A549 (cell line): ENCODE measurements at regions not wholly inside any gene's neighbourhood (a gene's known extent, or its start where the extent isn't known, plus 50 kb on each side); places are given as distances from the start of the nearest gene placed in this dataset.

ENCODE experiments used
- BHLHE40 ChIP-seq: IDR thresholded peaks from 2 replicates; pipeline ENCODE4 v1.6.1; 2012; ENCODE audit warnings: low read depth, low read length, inconsistent platforms
- EP300 ChIP-seq, 2 experiments: fragments of >200 bp; sonication (Bioruptor Twin); formaldehyde crosslinking; IDR thresholded peaks; 2 replicates in 1 of 2; 3 replicates in 1 of 2; pipeline ENCODE4 v1.6.1; 2016 to 2017
- KDM1A ChIP-seq: fragments of 200-600 bp; sonication (generic); IDR thresholded peaks from 2 replicates; pipeline ENCODE4 v1.6.1; 2016; ENCODE audit warnings: low read depth, mild to moderate bottlenecking
- MAX ChIP-seq: IDR thresholded peaks from 2 replicates; pipeline ENCODE4 v1.6.1; 2012
- PBX3 ChIP-seq: IDR thresholded peaks from 2 replicates; pipeline ENCODE4 v1.6.1; 2012
- POLR2A ChIP-seq: IDR thresholded peaks from 2 replicates; pipeline ENCODE4 v1.6.1; 2012; ENCODE audit warnings: mild to moderate bottlenecking, low read length
- POLR2AphosphoS2 ChIP-seq: conservative IDR thresholded peaks from 2 replicates; pipeline ENCODE4 v1.6.1; 2012; ENCODE audit warnings: low read length, improper control_type of control experiment, inconsistent platforms
- RFX5 ChIP-seq: fragments of 450-650 bp; IDR thresholded peaks from 2 replicates; pipeline ENCODE4 v1.7.1; 2014; ENCODE audit warnings: antibody characterized with exemption, mild to moderate bottlenecking, moderate library complexity
- RNF2 ChIP-seq: fragments of 200-600 bp; sonication (generic); IDR thresholded peaks from 2 replicates; pipeline ENCODE4 v1.6.1; 2016; ENCODE audit warnings: low read depth, mild to moderate bottlenecking, antibody characterized with exemption, moderate library complexity, borderline replicate concordance
- TF ChIP-seq, protein P1 (sequence below): fragments of >200 bp; sonication (Bioruptor Twin); formaldehyde crosslinking; IDR thresholded peaks from 3 replicates; pipeline ENCODE4 v1.5.1; 2016
- TF ChIP-seq, protein P2 (sequence below): fragments of 200-600 bp; sonication (generic); IDR thresholded peaks from 2 replicates; pipeline ENCODE4 v1.6.1; 2016; ENCODE audit warnings: antibody characterized with exemption, mild to moderate bottlenecking, moderate library complexity

DNA sequence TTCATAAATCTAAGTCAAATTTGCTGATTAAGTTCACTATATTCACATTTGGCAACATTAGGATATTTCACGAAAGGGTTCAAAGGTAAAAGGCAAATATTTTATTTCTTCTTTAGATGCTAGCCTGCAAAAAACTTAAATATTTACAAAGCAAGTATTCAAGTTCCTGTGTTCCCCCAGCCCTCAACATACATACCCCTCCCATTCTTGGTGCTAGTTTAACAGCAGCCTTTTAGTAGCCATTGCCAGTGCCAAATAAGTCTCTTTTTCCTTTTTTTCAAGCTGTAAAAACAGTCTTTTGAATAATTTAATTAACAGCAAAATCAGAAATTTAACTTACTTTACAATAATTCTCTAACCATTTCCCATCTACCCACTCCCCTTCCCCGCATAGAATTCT is 288.5 kb upstream of the TMEM161B start:
- TF ChIP-seq BHLHE40 (no peak), POLR2A (no peak), MAX (no peak), POLR2AphosphoS2 (no peak), KDM1A (no peak), EP300 (IDR thresholded peaks at IDR 0.05) (no peak), RFX5 (no peak), PBX3 (no peak), RNF2 (no peak)
- TF ChIP-seq, protein P1, sequence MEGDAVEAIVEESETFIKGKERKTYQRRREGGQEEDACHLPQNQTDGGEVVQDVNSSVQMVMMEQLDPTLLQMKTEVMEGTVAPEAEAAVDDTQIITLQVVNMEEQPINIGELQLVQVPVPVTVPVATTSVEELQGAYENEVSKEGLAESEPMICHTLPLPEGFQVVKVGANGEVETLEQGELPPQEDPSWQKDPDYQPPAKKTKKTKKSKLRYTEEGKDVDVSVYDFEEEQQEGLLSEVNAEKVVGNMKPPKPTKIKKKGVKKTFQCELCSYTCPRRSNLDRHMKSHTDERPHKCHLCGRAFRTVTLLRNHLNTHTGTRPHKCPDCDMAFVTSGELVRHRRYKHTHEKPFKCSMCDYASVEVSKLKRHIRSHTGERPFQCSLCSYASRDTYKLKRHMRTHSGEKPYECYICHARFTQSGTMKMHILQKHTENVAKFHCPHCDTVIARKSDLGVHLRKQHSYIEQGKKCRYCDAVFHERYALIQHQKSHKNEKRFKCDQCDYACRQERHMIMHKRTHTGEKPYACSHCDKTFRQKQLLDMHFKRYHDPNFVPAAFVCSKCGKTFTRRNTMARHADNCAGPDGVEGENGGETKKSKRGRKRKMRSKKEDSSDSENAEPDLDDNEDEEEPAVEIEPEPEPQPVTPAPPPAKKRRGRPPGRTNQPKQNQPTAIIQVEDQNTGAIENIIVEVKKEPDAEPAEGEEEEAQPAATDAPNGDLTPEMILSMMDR: no peak
- TF ChIP-seq, protein P2, sequence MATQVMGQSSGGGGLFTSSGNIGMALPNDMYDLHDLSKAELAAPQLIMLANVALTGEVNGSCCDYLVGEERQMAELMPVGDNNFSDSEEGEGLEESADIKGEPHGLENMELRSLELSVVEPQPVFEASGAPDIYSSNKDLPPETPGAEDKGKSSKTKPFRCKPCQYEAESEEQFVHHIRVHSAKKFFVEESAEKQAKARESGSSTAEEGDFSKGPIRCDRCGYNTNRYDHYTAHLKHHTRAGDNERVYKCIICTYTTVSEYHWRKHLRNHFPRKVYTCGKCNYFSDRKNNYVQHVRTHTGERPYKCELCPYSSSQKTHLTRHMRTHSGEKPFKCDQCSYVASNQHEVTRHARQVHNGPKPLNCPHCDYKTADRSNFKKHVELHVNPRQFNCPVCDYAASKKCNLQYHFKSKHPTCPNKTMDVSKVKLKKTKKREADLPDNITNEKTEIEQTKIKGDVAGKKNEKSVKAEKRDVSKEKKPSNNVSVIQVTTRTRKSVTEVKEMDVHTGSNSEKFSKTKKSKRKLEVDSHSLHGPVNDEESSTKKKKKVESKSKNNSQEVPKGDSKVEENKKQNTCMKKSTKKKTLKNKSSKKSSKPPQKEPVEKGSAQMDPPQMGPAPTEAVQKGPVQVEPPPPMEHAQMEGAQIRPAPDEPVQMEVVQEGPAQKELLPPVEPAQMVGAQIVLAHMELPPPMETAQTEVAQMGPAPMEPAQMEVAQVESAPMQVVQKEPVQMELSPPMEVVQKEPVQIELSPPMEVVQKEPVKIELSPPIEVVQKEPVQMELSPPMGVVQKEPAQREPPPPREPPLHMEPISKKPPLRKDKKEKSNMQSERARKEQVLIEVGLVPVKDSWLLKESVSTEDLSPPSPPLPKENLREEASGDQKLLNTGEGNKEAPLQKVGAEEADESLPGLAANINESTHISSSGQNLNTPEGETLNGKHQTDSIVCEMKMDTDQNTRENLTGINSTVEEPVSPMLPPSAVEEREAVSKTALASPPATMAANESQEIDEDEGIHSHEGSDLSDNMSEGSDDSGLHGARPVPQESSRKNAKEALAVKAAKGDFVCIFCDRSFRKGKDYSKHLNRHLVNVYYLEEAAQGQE: no peak
